GM18520 (cell line): ENCODE measurements at regions not wholly inside any gene's neighbourhood (a gene's known extent, or its start where the extent isn't known, plus 50 kb on each side); places are given as distances from the start of the nearest gene placed in this dataset.

Experiments
- ATAC-seq: cut with Tn5 transposase; IDR thresholded peaks from one replicate; pipeline ENCODE4 v1.9.1; 2021; ENCODE audit not compliant: unreplicated experiment

- no peak for ATAC-seq
Measured at GRCh38 chr13:86714495-86714894, 915.3 kb upstream of the SLITRK6 start.

- no peak for ATAC-seq
Measured at GRCh38 chr13:86725105-86725504, 925.9 kb upstream of the SLITRK6 start.

GRCh38 chr13:86729206-86729605 is 930.0 kb upstream of the SLITRK6 start:
- ATAC-seq: no peak

GRCh38 chr13:86731987-86732386 is 932.8 kb upstream of the SLITRK6 start:
- no peak for ATAC-seq

GRCh38 chr13:86737334-86737932 is 933.7 kb upstream of the SLITRK5 start:
- ATAC-seq: no peak

- no peak for ATAC-seq
Measured at GRCh38 chr13:86741762-86742285, 929.3 kb upstream of the SLITRK5 start.

- no peak for ATAC-seq
Measured at GRCh38 chr13:86757236-86757978, 913.8 kb upstream of the SLITRK5 start.

GRCh38 chr13:86758116-86758515 is 913.1 kb upstream of the SLITRK5 start:
- ATAC-seq: no peak

- no peak for ATAC-seq
Measured at GRCh38 chr13:86760620-86761019, 910.6 kb upstream of the SLITRK5 start.

- no peak for ATAC-seq
Measured at GRCh38 chr13:86765462-86765861, 905.7 kb upstream of the SLITRK5 start.

GRCh38 chr13:86788616-86789015 is 882.6 kb upstream of the SLITRK5 start:
- ATAC-seq: no peak

GRCh38 chr13:86792153-86792651 is 879.0 kb upstream of the SLITRK5 start:
- ATAC-seq: no peak

GRCh38 chr13:86795858-86796257 is 875.3 kb upstream of the SLITRK5 start:
- no peak for ATAC-seq

GRCh38 chr13:86810361-86810760 is 860.8 kb upstream of the SLITRK5 start:
- ATAC-seq: no peak

- ATAC-seq: no peak
Measured at GRCh38 chr13:86813198-86813597, 858.0 kb upstream of the SLITRK5 start.

GRCh38 chr13:86825410-86825809 is 845.8 kb upstream of the SLITRK5 start:
- ATAC-seq: no peak

GRCh38 chr13:86826232-86826631 is 844.9 kb upstream of the SLITRK5 start:
- no peak for ATAC-seq

- ATAC-seq: no peak
Measured at GRCh38 chr13:86830046-86830445, 841.1 kb upstream of the SLITRK5 start.

GRCh38 chr13:86831084-86831483 is 840.1 kb upstream of the SLITRK5 start:
- no peak for ATAC-seq

GRCh38 chr13:86838411-86839120 is 832.6 kb upstream of the SLITRK5 start:
- no peak for ATAC-seq

- ATAC-seq: no peak
Measured at GRCh38 chr13:86839221-86839620, 832.0 kb upstream of the SLITRK5 start.
